Transverse colon (tissue), 4 donors: ENCODE measurements at regions not wholly inside any gene's neighbourhood (a gene's known extent, or its start where the extent isn't known, plus 50 kb on each side); places are given as distances from the start of the nearest gene placed in this dataset.

Source experiments
- DNase-seq: peaks from one replicate; pipeline ENCODE4 v3.0.0-alpha.2; 2019
- H3K27ac ChIP-seq, 4 donors: fragments of 200-600 bp; sonication (generic); 2 replicates each; pipeline ENCODE4 v1.5.1; 2016 to 2018; ENCODE audit warnings: inconsistent platforms in 4 of 4
- H3K27me3 ChIP-seq: fragments of 200-600 bp; sonication (generic); 2 replicates; pipeline ENCODE4 v1.5.1; 2017; ENCODE audit warnings: inconsistent platforms
- H3K36me3 ChIP-seq, 4 donors: fragments of 200-600 bp; sonication (generic); 2 replicates each; pipeline ENCODE4 v1.5.1; 2017 to 2019; ENCODE audit warnings: inconsistent platforms in 4 of 4
- H3K4me1 ChIP-seq, 4 donors: fragments of 200-600 bp; sonication (generic); 2 replicates each; pipeline ENCODE4 v1.5.1; 2017 to 2020; ENCODE audit warnings: inconsistent platforms in 4 of 4
- H3K4me3 ChIP-seq, 4 donors: fragments of 200-600 bp; sonication (generic); 1 replicate in 1 of 4; 2 replicates in 3 of 4; pipeline versions ENCODE4 v1.5.1 to v1.6.1; 2017 to 2019; ENCODE audit warnings: inconsistent platforms in 4 of 4
- H3K9me3 ChIP-seq, 2 donors: fragments of 200-600 bp; sonication (generic); 2 replicates each; pipeline ENCODE4 v1.5.1; 2017 to 2019; ENCODE audit warnings: inconsistent platforms in 2 of 2
- EP300 ChIP-seq: sonication (generic); formaldehyde crosslinking; IDR thresholded peaks from one replicate; pipeline ENCODE4 v1.6.1; 2017; ENCODE audit warnings: antibody characterized with exemption, low read depth
- POLR2A ChIP-seq: fragments of 450-650 bp; IDR thresholded peaks from one replicate; pipeline ENCODE4 v1.6.1; 2016; ENCODE audit warnings: antibody characterized with exemption, mild to moderate bottlenecking, moderate library complexity
- POLR2AphosphoS5 ChIP-seq, 3 donors: sonication (generic); formaldehyde crosslinking; IDR thresholded peaks; one replicate each; pipeline ENCODE4 v1.6.1; 2016; ENCODE audit warnings: antibody characterized with exemption in 3 of 3
- WGBS, 2 donors: methylation state at CpG; one replicate each; pipeline ENCODE4 v1.1.5; 2018; ENCODE audit warnings: low coverage in 1 of 2; 5-methylcytosine and 5-hydroxymethylcytosine counted together
- in situ Hi-C, 4 donors: fragments of 200-750 bp; cut with MboI; loops; one replicate each; pipeline versions ENCODE4 v1.15.0 to v1.15.1; 2017; ENCODE audit warnings: low sequenced_read_pairs in 3 of 4, low pct_ligation_motif_present in 1 of 4, low pct_unique_long_range_greater_than_20kb in 1 of 4
- intact Hi-C: fragments of 100-400 bp; cut with DNase I; formaldehyde crosslinking; loops from one replicate; pipeline ENCODE4 v1.15.1; 2023; ENCODE audit warnings: low total_unique reads
- TF ChIP-seq, protein P1 (sequence below), 5 experiments: fragments of 200-600 bp in 3 of 5; fragments of 450-650 bp in 2 of 5; sonication (generic) in 3 of 5; IDR thresholded peaks; 1 replicate in 2 of 5; 2 replicates in 3 of 5; pipeline ENCODE4 v1.5.1; 2016 to 2017; ENCODE audit warnings: antibody characterized with exemption in 5 of 5, inconsistent platforms in 3 of 5, mild to moderate bottlenecking in 2 of 5, moderate library complexity in 1 of 5

- in situ Hi-C loops: no loop called here
- H3K27ac ChIP-seq: no peak overlapping the region
Measured at GRCh38 chr9:87824216-87824875, 58.3 kb upstream of the SPATA31E1 start.

GRCh38 chr9:87824886-87825285 lies 57.8 kb upstream of the SPATA31E1 start:
- WGBS, 2 donors: 92 to 94% methylated on average over 14 to 24 of the region's 24 CpGs
- intact Hi-C loops (no loop called here), in situ Hi-C loops (no loop called here)
- DNase-seq: no peak
- Histone ChIP-seq H3K4me3 (no peak overlapping the region), H3K4me1 (no peaks in the 10 kb centered on the region), H3K9me3 (no peaks in the 10 kb centered on the region), H3K27ac (no peak overlapping the region), H3K36me3 (no peaks in the 10 kb centered on the region), H3K27me3 (no peaks in the 10 kb centered on the region)
- TF ChIP-seq, protein P1, sequence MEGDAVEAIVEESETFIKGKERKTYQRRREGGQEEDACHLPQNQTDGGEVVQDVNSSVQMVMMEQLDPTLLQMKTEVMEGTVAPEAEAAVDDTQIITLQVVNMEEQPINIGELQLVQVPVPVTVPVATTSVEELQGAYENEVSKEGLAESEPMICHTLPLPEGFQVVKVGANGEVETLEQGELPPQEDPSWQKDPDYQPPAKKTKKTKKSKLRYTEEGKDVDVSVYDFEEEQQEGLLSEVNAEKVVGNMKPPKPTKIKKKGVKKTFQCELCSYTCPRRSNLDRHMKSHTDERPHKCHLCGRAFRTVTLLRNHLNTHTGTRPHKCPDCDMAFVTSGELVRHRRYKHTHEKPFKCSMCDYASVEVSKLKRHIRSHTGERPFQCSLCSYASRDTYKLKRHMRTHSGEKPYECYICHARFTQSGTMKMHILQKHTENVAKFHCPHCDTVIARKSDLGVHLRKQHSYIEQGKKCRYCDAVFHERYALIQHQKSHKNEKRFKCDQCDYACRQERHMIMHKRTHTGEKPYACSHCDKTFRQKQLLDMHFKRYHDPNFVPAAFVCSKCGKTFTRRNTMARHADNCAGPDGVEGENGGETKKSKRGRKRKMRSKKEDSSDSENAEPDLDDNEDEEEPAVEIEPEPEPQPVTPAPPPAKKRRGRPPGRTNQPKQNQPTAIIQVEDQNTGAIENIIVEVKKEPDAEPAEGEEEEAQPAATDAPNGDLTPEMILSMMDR (IDR thresholded peaks at IDR 0.05): no peak

More at GRCh38 chr9:87824216-87824875, 58.3 kb upstream of the SPATA31E1 start:
- Histone ChIP-seq H3K4me3 (no peak overlapping the region), H3K4me1 (no peaks in the 10 kb centered on the region), H3K36me3 (no peaks in the 10 kb centered on the region), H3K9me3 (no peaks in the 10 kb centered on the region), H3K27me3 (no peaks in the 10 kb centered on the region)
- TF ChIP-seq POLR2AphosphoS5 (IDR thresholded peaks at IDR 0.05): no peak
- TF ChIP-seq POLR2A: no peak
- no peak for TF ChIP-seq EP300
- TF ChIP-seq, protein P1 (IDR thresholded peaks at IDR 0.05): no peak
- intact Hi-C loops: no loop called here
- no peak for DNase-seq
- WGBS, 2 donors: 95% methylated on average over 29 of the region's 31 CpGs; no CpG with 5 or more reads in 1 of the 2 donors

DNA sequence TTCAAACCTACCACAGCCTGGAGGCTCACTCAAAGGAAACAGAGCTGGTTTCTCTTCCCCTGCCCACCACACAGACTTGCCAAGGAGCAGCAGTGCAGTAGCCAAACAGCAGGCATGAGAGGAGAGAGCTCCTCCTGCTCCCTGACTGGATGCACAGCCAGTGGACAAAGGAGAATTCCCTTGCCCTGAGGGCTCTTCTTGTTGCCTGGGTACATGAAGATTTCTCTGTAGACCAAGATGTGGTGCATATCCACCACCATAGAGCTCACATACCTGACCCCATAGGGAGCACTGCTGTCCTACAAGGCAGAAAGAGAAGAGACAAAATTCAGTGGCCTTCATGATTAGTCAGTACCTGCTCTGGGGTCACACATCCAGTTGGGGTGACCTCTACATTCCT lies 56.3 kb upstream of the SPATA31E1 start:
- no peak overlapping the region for H3K27ac ChIP-seq
- H3K36me3 ChIP-seq: no peaks in the 10 kb centered on the region
- intact Hi-C loops (no loop called here), in situ Hi-C loops (no loop called here)
- no peak overlapping the region for H3K4me3 ChIP-seq
- no peak for DNase-seq
- TF ChIP-seq, protein P1 (IDR thresholded peaks at IDR 0.05): no peak
- no peak for TF ChIP-seq EP300
- TF ChIP-seq POLR2A: no peak
- TF ChIP-seq POLR2AphosphoS5 (IDR thresholded peaks at IDR 0.05): no peak
- H3K27me3 ChIP-seq: no peaks in the 10 kb centered on the region
- no peaks in the 10 kb centered on the region for H3K4me1 ChIP-seq
- no peaks in the 10 kb centered on the region for H3K9me3 ChIP-seq

- 83 to 100% methylated on average over 2 of the region's 2 CpGs for WGBS, 2 donors
- TF ChIP-seq POLR2A: no peak
- no peak for TF ChIP-seq EP300
- TF ChIP-seq POLR2AphosphoS5 (IDR thresholded peaks at IDR 0.05): no peak
- TF ChIP-seq, protein P1 (IDR thresholded peaks at IDR 0.05): no peak
- H3K9me3 ChIP-seq: no peaks in the 10 kb centered on the region
- no peak overlapping the region for H3K27ac ChIP-seq
- no peak for DNase-seq
- H3K4me1 ChIP-seq: no peaks in the 10 kb centered on the region
- in situ Hi-C loops: no loop called here
- H3K4me3 ChIP-seq: no peak overlapping the region
- no peaks in the 10 kb centered on the region for H3K27me3 ChIP-seq
- no peaks in the 10 kb centered on the region for H3K36me3 ChIP-seq
- intact Hi-C loops: no loop called here
Measured at GRCh38 chr9:87827341-87827740, 55.3 kb upstream of the SPATA31E1 start.
